ENCODE measurements at regions not wholly inside any gene's neighbourhood (a gene's known extent, or its start where the extent isn't known, plus 50 kb on each side); places are given as distances from the start of the nearest gene placed in this dataset.
"Not testable (repeated sequence)": the region's sequence is repeated elsewhere in the genome, so short reads cannot be mapped to it uniquely, and the experiment has no call there.

- H3K27me3 ChIP-seq (ENCODE audit: control insufficient read depth in 3 of 3, insufficient read depth in 3 of 3, low read depth in 1 of 3, low read length in 3 of 3); H2BK15ac ChIP-seq (ENCODE audit: low read length); H3K4me1 ChIP-seq (ENCODE audit: control insufficient read depth in 2 of 2, insufficient read depth in 1 of 2, low read depth in 1 of 2, low read length in 2 of 2); H3K4ac ChIP-seq (ENCODE audit: low read length); H2BK12ac ChIP-seq (ENCODE audit: low read length); DNase-seq (ENCODE audit: low spot score); H3K4me2 ChIP-seq (ENCODE audit: insufficient read depth, low read length, poor library complexity, severe bottlenecking); H2AK5ac ChIP-seq (ENCODE audit: low read depth, low read length); H3K23ac ChIP-seq (ENCODE audit: low read depth, low read length, poor library complexity); H3K18ac ChIP-seq (ENCODE audit: low read length); H4K91ac ChIP-seq (ENCODE audit: low read depth, low read length, poor library complexity); H2BK5ac ChIP-seq (ENCODE audit: low read length); H3K4me3 ChIP-seq (ENCODE audit: low read length in 2 of 2); H3K36me3 ChIP-seq (replicated peaks in 1 of 2; ENCODE audit: control insufficient read depth in 2 of 2, insufficient read depth in 2 of 2, low read length in 2 of 2); H3K14ac ChIP-seq (ENCODE audit: low read length); H3K79me1 ChIP-seq (ENCODE audit: low read depth, low read length); H3K27ac ChIP-seq (replicated peaks; ENCODE audit: low read length); H3K9me3 ChIP-seq (replicated peaks in 1 of 2; ENCODE audit: control insufficient read depth in 2 of 2, insufficient read depth in 1 of 2, low read depth in 1 of 2, low read length in 2 of 2); H4K8ac ChIP-seq (ENCODE audit: low read depth, low read length); H2BK120ac ChIP-seq (ENCODE audit: low read depth, low read length); H2AFZ ChIP-seq (ENCODE audit: low read length); H3K9ac ChIP-seq (ENCODE audit: low read depth, low read length, poor library complexity): not testable (repeated sequence)
- no CpG with 5 or more reads among the region's 7 CpGs for WGBS, 2 donors (ENCODE audit: extremely low coverage in 2 of 2, insufficient read length in 2 of 2, insufficient replicate concordance in 1 of 2)
Observed at GRCh38 chr2:111595072-111595471, 288.9 kb downstream of the ANAPC1 start.

GRCh38 chr2:111596808-111597705, 286.9 kb downstream of the ANAPC1 start:
- H3K27ac ChIP-seq (replicated peaks; ENCODE audit: low read length); H4K91ac ChIP-seq (ENCODE audit: low read depth, low read length, poor library complexity); H3K4ac ChIP-seq (ENCODE audit: low read length); H3K4me1 ChIP-seq (ENCODE audit: control insufficient read depth in 2 of 2, insufficient read depth in 1 of 2, low read depth in 1 of 2, low read length in 2 of 2); H2BK120ac ChIP-seq (ENCODE audit: low read depth, low read length); H3K9ac ChIP-seq (ENCODE audit: low read depth, low read length, poor library complexity); H3K27me3 ChIP-seq (ENCODE audit: control insufficient read depth in 3 of 3, insufficient read depth in 3 of 3, low read depth in 1 of 3, low read length in 3 of 3); H2AK5ac ChIP-seq (ENCODE audit: low read depth, low read length); DNase-seq (ENCODE audit: low spot score); H3K14ac ChIP-seq (ENCODE audit: low read length); H3K79me1 ChIP-seq (ENCODE audit: low read depth, low read length); H3K4me2 ChIP-seq (ENCODE audit: insufficient read depth, low read length, poor library complexity, severe bottlenecking); H3K9me3 ChIP-seq (replicated peaks in 1 of 2; ENCODE audit: control insufficient read depth in 2 of 2, insufficient read depth in 1 of 2, low read depth in 1 of 2, low read length in 2 of 2); H2AFZ ChIP-seq (ENCODE audit: low read length); H4K8ac ChIP-seq (ENCODE audit: low read depth, low read length); H2BK5ac ChIP-seq (ENCODE audit: low read length); H2BK12ac ChIP-seq (ENCODE audit: low read length); H3K36me3 ChIP-seq (replicated peaks in 1 of 2; ENCODE audit: control insufficient read depth in 2 of 2, insufficient read depth in 2 of 2, low read length in 2 of 2); H2BK15ac ChIP-seq (ENCODE audit: low read length); H3K18ac ChIP-seq (ENCODE audit: low read length); H3K4me3 ChIP-seq (ENCODE audit: low read length in 2 of 2); H3K23ac ChIP-seq (ENCODE audit: low read depth, low read length, poor library complexity): not testable (repeated sequence)
- no CpG with 5 or more reads among the region's 4 CpGs for WGBS, 2 donors (ENCODE audit: extremely low coverage in 2 of 2, insufficient read length in 2 of 2, insufficient replicate concordance in 1 of 2)

- H3K27me3 ChIP-seq (ENCODE audit: control insufficient read depth in 3 of 3, insufficient read depth in 3 of 3, low read depth in 1 of 3, low read length in 3 of 3); H3K4me3 ChIP-seq (ENCODE audit: low read length in 2 of 2); H3K4me2 ChIP-seq (ENCODE audit: insufficient read depth, low read length, poor library complexity, severe bottlenecking); H3K18ac ChIP-seq (ENCODE audit: low read length); H3K9ac ChIP-seq (ENCODE audit: low read depth, low read length, poor library complexity); H2BK120ac ChIP-seq (ENCODE audit: low read depth, low read length); H3K9me3 ChIP-seq (replicated peaks in 1 of 2; ENCODE audit: control insufficient read depth in 2 of 2, insufficient read depth in 1 of 2, low read depth in 1 of 2, low read length in 2 of 2); H3K4ac ChIP-seq (ENCODE audit: low read length); H2BK15ac ChIP-seq (ENCODE audit: low read length); H3K4me1 ChIP-seq (ENCODE audit: control insufficient read depth in 2 of 2, insufficient read depth in 1 of 2, low read depth in 1 of 2, low read length in 2 of 2); H3K79me1 ChIP-seq (ENCODE audit: low read depth, low read length); H2BK5ac ChIP-seq (ENCODE audit: low read length); H3K36me3 ChIP-seq (replicated peaks in 1 of 2; ENCODE audit: control insufficient read depth in 2 of 2, insufficient read depth in 2 of 2, low read length in 2 of 2); H2BK12ac ChIP-seq (ENCODE audit: low read length); H2AK5ac ChIP-seq (ENCODE audit: low read depth, low read length); H2AFZ ChIP-seq (ENCODE audit: low read length); H3K27ac ChIP-seq (replicated peaks; ENCODE audit: low read length); H3K23ac ChIP-seq (ENCODE audit: low read depth, low read length, poor library complexity); H3K14ac ChIP-seq (ENCODE audit: low read length); H4K8ac ChIP-seq (ENCODE audit: low read depth, low read length); DNase-seq (ENCODE audit: low spot score); H4K91ac ChIP-seq (ENCODE audit: low read depth, low read length, poor library complexity): not testable (repeated sequence)
- WGBS, 2 donors (ENCODE audit: extremely low coverage in 2 of 2, insufficient read length in 2 of 2, insufficient replicate concordance in 1 of 2) = no CpG with 5 or more reads among the region's 2 CpGs
Observed at GRCh38 chr2:111598944-111599343, 285.0 kb downstream of the ANAPC1 start.

GRCh38 chr2:111602259-111602658, 281.7 kb downstream of the ANAPC1 start:
- H3K79me1 ChIP-seq (ENCODE audit: low read depth, low read length); H3K9ac ChIP-seq (ENCODE audit: low read depth, low read length, poor library complexity); H3K18ac ChIP-seq (ENCODE audit: low read length); H3K14ac ChIP-seq (ENCODE audit: low read length); H2AK5ac ChIP-seq (ENCODE audit: low read depth, low read length); H3K9me3 ChIP-seq (replicated peaks in 1 of 2; ENCODE audit: control insufficient read depth in 2 of 2, insufficient read depth in 1 of 2, low read depth in 1 of 2, low read length in 2 of 2); H3K4me2 ChIP-seq (ENCODE audit: insufficient read depth, low read length, poor library complexity, severe bottlenecking); H4K91ac ChIP-seq (ENCODE audit: low read depth, low read length, poor library complexity); H3K36me3 ChIP-seq (replicated peaks in 1 of 2; ENCODE audit: control insufficient read depth in 2 of 2, insufficient read depth in 2 of 2, low read length in 2 of 2); H2BK120ac ChIP-seq (ENCODE audit: low read depth, low read length); DNase-seq (ENCODE audit: low spot score); H2BK15ac ChIP-seq (ENCODE audit: low read length); H3K4ac ChIP-seq (ENCODE audit: low read length); H2BK12ac ChIP-seq (ENCODE audit: low read length); H3K4me1 ChIP-seq (ENCODE audit: control insufficient read depth in 2 of 2, insufficient read depth in 1 of 2, low read depth in 1 of 2, low read length in 2 of 2); H3K23ac ChIP-seq (ENCODE audit: low read depth, low read length, poor library complexity); H3K27ac ChIP-seq (replicated peaks; ENCODE audit: low read length); H4K8ac ChIP-seq (ENCODE audit: low read depth, low read length); H3K27me3 ChIP-seq (ENCODE audit: control insufficient read depth in 3 of 3, insufficient read depth in 3 of 3, low read depth in 1 of 3, low read length in 3 of 3); H2AFZ ChIP-seq (ENCODE audit: low read length); H2BK5ac ChIP-seq (ENCODE audit: low read length); H3K4me3 ChIP-seq (ENCODE audit: low read length in 2 of 2): not testable (repeated sequence)
- no CpG with 5 or more reads among the region's 7 CpGs for WGBS, 2 donors (ENCODE audit: extremely low coverage in 2 of 2, insufficient read length in 2 of 2, insufficient replicate concordance in 1 of 2)

All from neuronal stem cell (in vitro differentiated cells).